Smooth muscle cell (in vitro differentiated cells): ENCODE measurements at regions not wholly inside any gene's neighbourhood (a gene's known extent, or its start where the extent isn't known, plus 50 kb on each side); places are given as distances from the start of the nearest gene placed in this dataset.
A peak's percentile ranks its signal among the peaks of the same experiment; 100 is the strongest.

Experiments used
- DNase-seq: peaks from one replicate; lab custom pipeline; 2025; ENCODE audit not compliant: unreplicated experiment; lab: John Stamatoyannopoulos, UW
- H2AFZ ChIP-seq: fragments of 200-600 bp; sonication (generic); 2 replicates; pipeline ENCODE4 v1.6.0; 2016; ENCODE audit warnings: antibody characterized with exemption, low read depth, mild to moderate bottlenecking
- H3F3A ChIP-seq: fragments of 200-600 bp; sonication (generic); 2 replicates; pipeline ENCODE4 v1.6.0; 2017; ENCODE audit warnings: antibody characterized with exemption, low read depth
- H3K27ac ChIP-seq: fragments of 200-600 bp; sonication (generic); 2 replicates; pipeline ENCODE4 v1.5.1; 2016; ENCODE audit warnings: low read depth, mild to moderate bottlenecking
- H3K27me3 ChIP-seq: fragments of 200-600 bp; sonication (generic); 2 replicates; pipeline ENCODE4 v1.6.1; 2016; ENCODE audit warnings: low read depth, mild to moderate bottlenecking
- H3K36me3 ChIP-seq: fragments of 200-600 bp; sonication (generic); 2 replicates; pipeline ENCODE4 v1.5.1; 2016; ENCODE audit warnings: low read depth
- H3K4me1 ChIP-seq: fragments of 200-600 bp; sonication (generic); 2 replicates; pipeline ENCODE4 v1.5.1; 2016; ENCODE audit warnings: low read depth
- H3K4me2 ChIP-seq: fragments of 200-600 bp; sonication (generic); 2 replicates; pipeline ENCODE4 v1.6.0; 2016; ENCODE audit warnings: mild to moderate bottlenecking
- H3K4me3 ChIP-seq: fragments of 200-600 bp; sonication (generic); 2 replicates; pipeline ENCODE4 v1.5.1; 2016; ENCODE audit warnings: mild to moderate bottlenecking
- H3K79me2 ChIP-seq: fragments of 200-600 bp; sonication (generic); 2 replicates; pipeline ENCODE4 v1.6.0; 2016; ENCODE audit warnings: low read depth, mild to moderate bottlenecking
- H3K9ac ChIP-seq: fragments of 200-600 bp; sonication (generic); 2 replicates; pipeline ENCODE4 v1.6.0; 2016; ENCODE audit warnings: low read depth
- H3K9me3 ChIP-seq: fragments of 200-600 bp; sonication (generic); replicated peaks from 2 replicates; pipeline ENCODE4 v1.5.1; 2016; ENCODE audit warnings: low read depth
- H4K20me1 ChIP-seq: fragments of 200-600 bp; sonication (generic); 2 replicates; pipeline ENCODE4 v1.6.0; 2016; ENCODE audit warnings: low read depth
- WGBS: methylation state at CpG from one replicate; pipeline ENCODE4 v1.1.7; 2016; ENCODE audit warnings: low lambda C conversion rate; 5-methylcytosine and 5-hydroxymethylcytosine counted together
- TF ChIP-seq, protein P1 (sequence below): fragments of 200-600 bp; sonication (generic); IDR thresholded peaks from 2 replicates; pipeline ENCODE4 v1.5.1; 2017; ENCODE audit warnings: borderline replicate concordance, mild to moderate bottlenecking, antibody characterized with exemption; ENCODE audit not compliant: insufficient read depth, poor library complexity, severe bottlenecking

DNA sequence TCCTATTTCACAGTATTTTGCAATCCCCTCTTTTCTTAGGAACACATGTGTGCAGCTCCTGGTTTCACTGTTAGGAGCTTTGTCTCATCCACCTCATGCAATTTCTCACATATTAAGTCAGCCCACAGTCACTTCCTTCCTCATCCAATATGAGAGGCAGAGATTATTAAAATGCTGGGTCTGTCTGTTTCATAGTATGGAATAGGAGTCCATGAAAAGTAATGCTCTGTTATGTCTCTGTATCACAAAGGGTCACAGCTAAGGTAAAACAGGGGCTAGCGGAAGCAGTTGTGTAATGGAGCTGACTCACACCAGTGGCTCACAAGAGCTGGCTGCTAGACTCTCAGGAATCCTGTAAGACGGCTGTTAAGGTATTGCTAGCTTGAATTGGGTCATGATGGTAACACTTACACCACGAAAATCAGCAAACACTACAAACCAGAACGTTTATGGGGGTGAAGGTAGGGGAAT, 216.5 kb downstream of the EFNB2 start:
- WGBS, result 20% methylated on average over 4 of the region's 4 CpGs
- no peak overlapping the region for H3K9ac ChIP-seq
- TF ChIP-seq, protein P1, sequence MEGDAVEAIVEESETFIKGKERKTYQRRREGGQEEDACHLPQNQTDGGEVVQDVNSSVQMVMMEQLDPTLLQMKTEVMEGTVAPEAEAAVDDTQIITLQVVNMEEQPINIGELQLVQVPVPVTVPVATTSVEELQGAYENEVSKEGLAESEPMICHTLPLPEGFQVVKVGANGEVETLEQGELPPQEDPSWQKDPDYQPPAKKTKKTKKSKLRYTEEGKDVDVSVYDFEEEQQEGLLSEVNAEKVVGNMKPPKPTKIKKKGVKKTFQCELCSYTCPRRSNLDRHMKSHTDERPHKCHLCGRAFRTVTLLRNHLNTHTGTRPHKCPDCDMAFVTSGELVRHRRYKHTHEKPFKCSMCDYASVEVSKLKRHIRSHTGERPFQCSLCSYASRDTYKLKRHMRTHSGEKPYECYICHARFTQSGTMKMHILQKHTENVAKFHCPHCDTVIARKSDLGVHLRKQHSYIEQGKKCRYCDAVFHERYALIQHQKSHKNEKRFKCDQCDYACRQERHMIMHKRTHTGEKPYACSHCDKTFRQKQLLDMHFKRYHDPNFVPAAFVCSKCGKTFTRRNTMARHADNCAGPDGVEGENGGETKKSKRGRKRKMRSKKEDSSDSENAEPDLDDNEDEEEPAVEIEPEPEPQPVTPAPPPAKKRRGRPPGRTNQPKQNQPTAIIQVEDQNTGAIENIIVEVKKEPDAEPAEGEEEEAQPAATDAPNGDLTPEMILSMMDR, result no peak

DNA sequence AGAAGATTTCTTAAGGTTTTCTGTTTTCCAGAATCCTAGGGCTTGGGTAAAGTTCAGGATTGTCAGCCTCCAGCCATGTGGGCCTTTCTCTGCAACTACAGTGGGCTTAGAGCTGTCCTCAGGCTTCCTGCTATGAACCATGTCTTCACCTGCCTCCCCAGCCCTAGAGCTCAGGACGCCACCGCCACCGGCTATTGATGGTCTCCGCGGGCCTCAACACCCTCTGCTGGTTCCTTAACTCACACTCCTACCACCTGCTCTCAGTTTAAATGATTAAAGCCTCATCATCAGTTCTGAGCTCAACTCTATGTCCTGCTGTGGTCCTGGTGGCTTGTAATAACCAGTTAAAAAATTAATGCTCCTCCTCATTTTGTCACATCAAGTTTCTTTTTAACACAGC, 221.0 kb downstream of the EFNB2 start:
- Histone ChIP-seq H3K27me3 (no peaks in the 10 kb centered on the region), H3K9ac (no peak overlapping the region), H3K9me3 (no peaks in the 10 kb centered on the region), H4K20me1 (no peaks in the 10 kb centered on the region), H3K4me2 (no peak overlapping the region), H3K4me1 (no peaks in the 10 kb centered on the region), H3K27ac (no peak overlapping the region), H3K36me3 (no peaks in the 10 kb centered on the region), H3K4me3 (no peak overlapping the region), H2AFZ (no peak overlapping the region), H3F3A (no peaks in the 10 kb centered on the region), H3K79me2 (no peaks in the 10 kb centered on the region)
- WGBS, result 71% methylated on average over 5 of the region's 5 CpGs
- TF ChIP-seq, protein P1, result no peak
- DNase-seq, result no peak

More for the DNA sequence above, 216.5 kb downstream of the EFNB2 start:
- Histone ChIP-seq H3K9me3 (no peaks in the 10 kb centered on the region), H2AFZ (peak overlapping the region; percentile 8), H3K4me2 (peak overlapping the region; percentile 35), H3K4me3 (no peak overlapping the region), H3K27ac (peak overlapping the region; percentile 37), H3K36me3 (no peaks in the 10 kb centered on the region), H3K4me1 (no peaks in the 10 kb centered on the region), H4K20me1 (no peaks in the 10 kb centered on the region), H3F3A (no peaks in the 10 kb centered on the region), H3K27me3 (no peaks in the 10 kb centered on the region), H3K79me2 (no peaks in the 10 kb centered on the region)
- no peak for DNase-seq

DNA sequence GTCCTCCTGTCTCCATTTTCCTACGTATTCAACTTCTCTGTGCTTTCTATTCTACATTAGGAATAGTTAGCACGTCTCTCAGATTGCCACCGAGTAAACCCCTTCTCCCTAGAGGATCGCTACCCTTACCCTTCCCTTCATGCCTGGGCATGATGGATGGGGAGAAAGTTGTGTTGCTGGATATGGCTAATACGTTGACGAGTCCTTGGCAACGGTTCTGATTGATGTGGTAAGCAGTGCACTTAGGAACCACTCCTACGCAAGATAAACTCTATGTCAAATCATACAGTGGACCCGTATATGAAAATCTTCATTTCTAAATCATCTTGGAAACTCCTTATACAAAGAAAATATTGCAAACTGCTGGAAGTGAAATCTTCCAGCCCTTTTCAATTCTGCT, 224.5 kb downstream of the EFNB2 start:
- Histone ChIP-seq H3K9ac (no peak overlapping the region), H3K27me3 (no peaks in the 10 kb centered on the region), H2AFZ (no peak overlapping the region), H3K79me2 (no peaks in the 10 kb centered on the region), H3K4me3 (no peak overlapping the region), H3K4me1 (no peaks in the 10 kb centered on the region), H3K4me2 (no peak overlapping the region), H3F3A (no peaks in the 10 kb centered on the region), H3K27ac (no peak overlapping the region), H3K36me3 (no peaks in the 10 kb centered on the region), H4K20me1 (no peaks in the 10 kb centered on the region), H3K9me3 (no peaks in the 10 kb centered on the region)
- TF ChIP-seq, protein P1, result no peak
- DNase-seq, result no peak
- 92% methylated on average over 9 of the region's 9 CpGs for WGBS

DNA sequence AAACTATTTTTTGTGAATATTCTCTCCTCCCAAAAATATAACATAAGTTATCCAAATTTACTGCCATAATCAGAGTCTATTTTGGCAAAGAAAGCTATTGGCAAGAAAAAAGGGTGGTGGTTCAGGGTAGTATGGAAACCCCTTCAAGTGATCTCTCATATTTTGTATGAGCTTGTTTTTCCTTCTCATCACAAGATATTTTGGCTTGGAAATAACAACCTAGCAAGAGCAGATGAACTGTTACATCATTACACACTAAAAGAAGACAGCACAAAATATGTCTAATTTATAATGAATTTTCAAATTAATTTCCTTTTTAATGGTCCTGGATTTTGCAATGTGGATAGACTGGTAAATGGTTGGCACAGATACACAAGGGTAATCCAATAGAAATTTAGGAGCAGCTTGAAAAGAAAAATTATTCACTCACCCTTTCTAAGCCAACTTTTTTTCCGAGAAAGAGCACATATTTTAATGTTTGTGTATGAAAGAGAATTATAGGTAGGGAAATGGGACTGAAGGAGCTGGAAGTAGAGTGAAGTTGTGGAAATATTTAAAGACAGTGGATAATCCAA, 225.1 kb downstream of the EFNB2 start:
- Histone ChIP-seq H4K20me1 (no peaks in the 10 kb centered on the region), H3K4me2 (no peak overlapping the region), H2AFZ (no peak overlapping the region), H3K27me3 (no peaks in the 10 kb centered on the region), H3K79me2 (no peaks in the 10 kb centered on the region), H3F3A (no peaks in the 10 kb centered on the region), H3K27ac (no peak overlapping the region), H3K4me1 (no peaks in the 10 kb centered on the region), H3K9ac (no peak overlapping the region), H3K36me3 (no peaks in the 10 kb centered on the region), H3K9me3 (no peaks in the 10 kb centered on the region), H3K4me3 (no peak overlapping the region)
- TF ChIP-seq, protein P1, result no peak
- WGBS, result 95% methylated on average over 1 of the region's 1 CpG
- no peak for DNase-seq
